ENCODE measurements at regions not wholly inside any gene's neighbourhood (a gene's known extent, or its start where the extent isn't known, plus 50 kb on each side); places are given as distances from the start of the nearest gene placed in this dataset.
A peak's percentile ranks its signal among the peaks of the same experiment; 100 is the strongest.
"Not testable (repeated sequence)": the region's sequence is repeated elsewhere in the genome, so short reads cannot be mapped to it uniquely, and the experiment has no call there.

DNA sequence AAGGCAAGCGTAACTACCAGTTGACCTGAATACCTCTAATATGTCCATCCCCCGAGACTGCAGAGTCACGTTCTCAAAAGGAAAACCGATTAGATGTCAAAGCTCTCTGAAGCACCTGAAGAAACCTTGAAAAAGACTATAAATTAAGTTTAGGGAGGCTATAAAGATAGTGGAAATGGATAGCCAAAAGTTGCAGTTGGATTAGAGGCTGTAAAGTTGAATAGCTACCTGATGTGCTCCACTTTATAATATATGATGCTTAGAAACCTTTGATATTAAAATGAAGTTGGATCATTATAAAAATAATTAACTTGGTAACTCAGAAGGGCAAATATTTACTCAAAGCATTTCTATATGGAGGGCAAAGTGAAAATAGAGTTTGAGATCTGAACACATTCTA, 506.6 kb upstream of the AGA start:
- no peak for DNase-seq (ENCODE audit: low read depth)

DNA sequence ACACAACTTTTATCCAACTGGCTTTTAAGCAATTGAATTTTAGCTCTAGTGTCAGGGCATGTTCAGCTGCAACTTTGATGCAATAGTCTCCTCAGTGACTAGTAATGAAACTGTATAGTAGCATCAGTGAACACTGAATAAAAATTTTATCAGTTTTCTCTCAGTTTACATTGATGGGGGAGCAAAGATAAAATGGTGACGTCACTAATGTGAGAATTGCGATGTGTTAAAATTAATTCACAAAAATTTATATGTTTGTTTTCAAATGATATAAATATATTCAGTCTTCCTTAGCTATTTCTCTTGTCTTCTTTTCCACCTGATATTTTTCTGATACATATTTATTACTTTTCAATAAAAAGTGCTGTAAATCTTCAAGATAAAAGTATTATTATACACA, 508.8 kb upstream of the AGA start:
- no peak for DNase-seq (ENCODE audit: low read depth)

DNA sequence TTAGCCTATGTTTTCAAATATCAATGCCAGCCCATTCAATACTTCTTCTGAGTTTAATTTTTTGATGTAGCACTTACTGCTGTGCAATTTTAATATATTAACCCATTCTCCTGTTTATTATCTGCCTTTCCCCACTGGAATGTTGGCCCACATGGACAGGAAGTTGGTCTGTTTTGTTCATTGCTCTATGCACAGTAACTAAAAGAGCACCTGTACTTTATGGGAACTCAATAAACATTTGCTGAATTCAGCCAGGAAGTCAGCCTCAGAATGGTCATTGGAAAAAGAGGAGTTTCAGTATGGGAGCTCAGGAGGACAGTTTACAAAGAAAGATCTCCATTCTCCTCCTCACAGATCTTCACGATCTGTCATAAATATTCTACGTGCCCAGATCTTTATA, 510.5 kb upstream of the AGA start:
- no peak for DNase-seq (ENCODE audit: low read depth)

DNA sequence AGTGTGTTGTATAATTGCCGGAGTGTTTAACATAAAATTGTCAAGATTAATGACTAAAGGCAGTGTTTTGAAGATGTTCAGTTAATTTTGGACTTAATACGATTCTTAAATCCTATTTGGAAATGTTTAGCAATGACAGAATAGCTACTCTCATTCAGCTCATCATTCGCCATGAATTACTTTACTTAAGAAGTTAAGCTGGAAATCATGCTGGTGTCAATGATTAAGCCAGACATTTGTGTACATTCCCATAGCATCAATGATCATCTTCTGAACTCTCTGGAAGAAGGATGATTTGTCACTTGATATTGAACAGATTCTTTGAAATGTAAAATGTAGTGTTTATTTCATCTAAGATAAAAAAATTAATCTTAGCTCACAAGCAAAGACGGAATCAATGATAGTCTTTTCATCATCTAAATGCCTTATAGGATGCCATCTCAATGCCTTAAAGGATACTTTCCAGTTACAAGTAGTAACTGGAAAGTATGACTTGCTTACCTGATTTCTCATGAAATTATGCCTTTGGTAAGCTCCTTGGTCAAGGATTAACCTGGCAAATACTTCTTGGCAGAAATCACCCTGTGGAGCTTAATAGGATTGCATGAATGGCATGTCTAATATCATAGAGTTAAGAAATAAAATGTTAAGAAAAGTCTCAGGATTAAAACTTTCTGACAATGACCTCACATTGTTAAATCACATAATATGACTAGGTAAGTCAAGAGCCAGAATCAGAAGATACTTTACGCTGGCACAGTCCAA, 515.5 kb upstream of the AGA start:
- DNase-seq (ENCODE audit: low read depth), result no peak

DNA sequence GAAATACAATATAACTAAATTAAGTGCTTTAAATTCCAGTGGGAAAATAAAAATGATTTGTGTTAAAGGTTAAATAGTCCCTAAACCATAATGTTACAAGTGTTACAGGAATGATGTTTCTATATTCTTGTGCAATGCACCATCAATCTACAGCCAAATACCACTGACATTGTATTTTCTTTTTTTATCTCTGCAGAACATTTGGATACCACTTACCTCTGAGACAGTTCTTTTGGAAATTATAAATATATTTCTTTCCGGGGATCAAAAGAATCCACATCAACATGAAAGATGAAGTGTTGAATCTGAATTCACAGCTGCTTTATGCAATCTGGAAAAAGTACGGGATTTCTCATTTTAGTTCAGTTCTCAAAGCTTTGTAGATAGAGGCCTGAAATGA, 518.3 kb upstream of the AGA start:
- DNase-seq (ENCODE audit: low read depth), result no peak

DNA sequence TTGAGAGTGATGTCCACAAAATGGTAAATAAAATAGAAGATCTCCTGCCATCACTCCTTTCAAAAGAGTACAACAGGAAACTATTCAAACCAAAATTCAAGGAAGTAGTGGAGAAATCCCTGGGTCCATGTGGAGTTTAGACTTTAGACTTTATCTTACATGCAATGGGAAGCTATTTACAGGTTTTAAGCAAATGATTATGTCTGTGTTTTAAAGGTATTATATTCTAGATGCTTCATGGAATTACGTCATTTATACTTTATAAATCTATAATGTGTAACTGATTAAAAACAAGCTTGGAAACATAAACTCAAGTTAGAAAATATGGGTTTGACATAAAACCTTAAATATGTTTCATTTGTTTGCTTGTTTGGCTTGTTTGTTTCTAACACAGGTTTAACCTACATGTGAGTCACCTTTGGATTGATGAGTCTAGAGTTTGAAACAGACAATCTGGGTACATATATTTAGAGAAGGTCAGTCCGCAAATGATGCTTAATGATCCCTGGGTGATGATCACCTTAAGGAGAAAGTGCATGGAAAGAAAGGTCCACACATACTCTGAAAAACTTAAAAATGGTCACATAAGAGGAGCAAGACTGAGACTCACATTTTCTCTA, 519.6 kb upstream of the AGA start:
- DNase-seq (ENCODE audit: low read depth), result no peak

DNA sequence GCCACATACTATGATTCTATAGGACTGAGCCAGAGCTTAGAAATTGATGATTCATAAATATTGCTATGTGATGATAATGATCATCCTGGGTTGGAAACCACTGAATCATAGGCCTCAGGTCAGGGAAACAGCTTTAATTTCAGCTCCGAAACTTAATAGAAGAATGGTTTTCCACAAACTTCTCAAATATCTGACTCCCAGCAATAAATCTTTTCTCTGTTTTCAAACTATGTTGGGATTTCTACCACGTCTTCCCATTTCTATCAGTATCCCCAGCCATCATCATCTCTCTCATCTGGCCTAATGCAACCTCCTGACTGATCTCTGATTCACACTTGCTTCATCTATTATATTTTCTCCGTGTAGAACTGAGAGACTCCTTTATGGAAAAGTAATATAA, 521.8 kb upstream of the AGA start:
- peak; percentile 31 for DNase-seq (ENCODE audit: low read depth)

DNA sequence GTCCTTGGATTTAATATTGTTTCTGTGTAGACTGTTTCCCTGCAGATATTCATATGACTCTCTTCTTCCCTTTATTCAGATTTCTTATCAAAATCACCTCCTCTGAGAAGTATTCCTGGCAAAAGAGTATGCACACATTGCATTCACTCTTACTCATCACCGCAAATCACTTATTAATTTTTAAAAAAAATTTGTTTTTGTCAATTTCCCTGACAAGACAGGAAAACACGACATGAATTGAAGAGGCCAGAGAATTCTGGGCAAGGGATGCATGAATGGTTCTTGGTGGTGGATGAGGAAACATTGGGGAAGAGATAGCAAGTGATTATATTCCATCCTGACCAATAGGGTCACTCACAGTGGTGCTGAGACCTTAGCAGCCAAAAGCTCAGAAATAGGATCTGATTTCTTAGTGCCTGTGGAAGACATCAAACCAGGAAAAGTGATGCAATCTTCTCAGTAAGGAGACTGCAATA, 522.5 kb upstream of the AGA start:
- DNase-seq (ENCODE audit: low read depth), result peak; percentile 11

DNA sequence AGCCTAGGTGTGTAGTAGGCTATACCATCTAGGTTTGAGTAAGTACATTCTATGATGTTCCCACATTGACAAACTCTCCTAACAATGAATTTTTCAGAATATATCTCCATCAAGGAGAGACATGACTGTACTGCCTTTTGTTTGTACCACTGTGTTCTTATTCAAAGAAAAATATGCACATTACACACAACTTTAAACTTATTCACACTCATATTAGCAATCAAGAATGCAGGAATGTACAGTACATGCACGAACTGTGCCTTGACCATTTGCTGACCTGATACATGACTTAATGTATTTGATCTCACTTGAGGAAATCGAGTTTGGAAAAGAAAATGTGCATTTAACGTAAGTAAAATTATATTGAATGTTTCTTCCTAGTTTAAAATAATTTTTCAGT, 525.1 kb upstream of the AGA start:
- no peak for DNase-seq (ENCODE audit: low read depth)

DNA sequence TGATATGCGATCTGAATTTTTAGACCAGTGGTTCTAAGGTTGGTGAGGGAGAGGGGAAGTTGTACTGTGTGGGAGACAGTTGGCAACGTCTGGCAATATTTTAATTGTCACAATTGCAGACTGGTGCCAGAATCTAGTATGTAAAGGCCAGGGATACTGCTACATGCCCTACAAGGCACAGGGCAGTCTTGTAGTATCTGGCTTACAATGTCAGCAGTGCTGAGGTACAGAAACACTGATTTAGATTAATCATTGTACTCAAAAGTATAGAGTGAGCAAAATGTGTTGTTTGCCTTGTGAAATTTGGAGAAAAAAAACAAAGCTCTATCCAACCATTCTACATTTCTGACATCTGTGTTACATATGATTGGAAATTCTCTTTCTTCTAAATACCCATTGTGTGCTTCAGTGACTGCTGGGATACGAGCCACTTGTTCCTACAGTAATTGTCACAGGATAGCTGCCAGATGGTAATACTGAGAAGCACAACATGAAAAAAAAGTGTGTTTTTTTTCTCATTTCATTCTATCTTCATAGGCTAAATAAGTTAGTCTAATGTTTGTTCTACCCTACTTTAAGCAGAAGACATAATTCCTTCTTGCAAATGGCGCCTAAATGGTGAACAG, 526.7 kb upstream of the AGA start:
- no peak for DNase-seq (ENCODE audit: low read depth)

DNA sequence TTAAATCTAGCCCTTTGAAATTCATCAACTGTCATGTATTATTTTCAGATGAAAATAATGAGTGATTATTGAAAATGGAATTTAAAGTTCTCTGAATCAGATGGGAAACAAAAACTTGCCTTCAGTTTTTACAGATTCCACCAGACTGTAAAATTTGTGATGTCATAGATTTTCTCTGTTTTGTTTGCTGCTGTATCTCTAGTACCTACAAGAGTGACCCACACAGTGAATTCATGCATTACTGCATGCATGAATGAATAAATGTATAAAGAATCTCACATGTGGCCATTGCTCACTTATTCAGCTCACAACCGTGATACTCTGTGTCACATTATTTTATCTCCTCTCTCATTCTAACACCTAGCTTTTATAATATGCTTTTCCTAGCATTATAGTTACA, 532.2 kb upstream of the AGA start:
- no peak for DNase-seq (ENCODE audit: low read depth)

DNA sequence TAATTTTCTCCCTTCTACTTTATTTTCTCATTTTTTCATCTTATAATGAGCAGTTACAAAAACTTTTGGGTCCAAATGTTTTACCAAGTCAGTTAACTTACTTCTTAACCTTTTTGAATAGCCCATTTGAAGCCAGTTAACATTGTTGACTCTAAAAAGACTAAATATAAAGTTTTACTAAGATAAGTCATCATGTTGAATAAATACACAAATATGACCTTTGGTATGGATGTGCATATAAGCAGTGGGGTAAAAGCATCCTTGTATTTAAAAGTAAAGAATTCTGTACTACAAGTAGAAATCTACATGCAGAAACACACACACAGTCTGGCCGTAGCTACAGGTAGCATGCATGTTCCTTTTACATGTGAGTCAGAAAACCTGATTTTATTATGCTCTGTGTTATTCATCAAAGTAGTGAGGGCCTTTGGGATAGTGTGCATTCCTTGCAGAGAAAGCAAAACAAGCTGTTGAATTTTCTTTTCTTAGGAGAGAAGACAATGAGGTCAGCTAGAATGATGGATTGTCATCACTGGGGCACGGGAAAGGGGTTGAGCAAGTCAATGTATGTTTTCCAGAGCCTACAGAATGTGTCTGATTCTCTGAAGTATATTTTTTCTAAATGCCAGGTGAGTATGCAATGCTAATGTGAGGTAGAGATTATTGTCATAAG, 533.2 kb upstream of the AGA start:
- no peak for DNase-seq (ENCODE audit: low read depth)

DNA sequence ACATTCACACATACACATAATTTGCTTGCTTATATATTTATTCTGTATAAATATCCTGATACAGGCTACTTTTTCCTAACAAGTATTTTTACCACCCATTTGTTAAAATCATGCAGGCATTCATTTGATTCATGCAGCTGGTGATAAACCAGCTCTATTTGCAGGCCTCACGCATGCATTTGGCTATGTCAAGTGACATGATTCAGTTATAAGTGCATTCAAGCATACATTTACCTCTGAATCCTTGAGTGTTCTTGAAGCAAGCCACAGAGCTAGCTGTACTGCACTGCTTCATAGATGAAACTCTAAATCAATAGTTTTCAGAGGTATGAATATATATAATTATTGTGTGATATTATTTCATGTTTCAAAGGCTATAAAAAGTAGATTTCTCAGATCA, 544.0 kb upstream of the AGA start:
- no peak for DNase-seq (ENCODE audit: low read depth)

DNA sequence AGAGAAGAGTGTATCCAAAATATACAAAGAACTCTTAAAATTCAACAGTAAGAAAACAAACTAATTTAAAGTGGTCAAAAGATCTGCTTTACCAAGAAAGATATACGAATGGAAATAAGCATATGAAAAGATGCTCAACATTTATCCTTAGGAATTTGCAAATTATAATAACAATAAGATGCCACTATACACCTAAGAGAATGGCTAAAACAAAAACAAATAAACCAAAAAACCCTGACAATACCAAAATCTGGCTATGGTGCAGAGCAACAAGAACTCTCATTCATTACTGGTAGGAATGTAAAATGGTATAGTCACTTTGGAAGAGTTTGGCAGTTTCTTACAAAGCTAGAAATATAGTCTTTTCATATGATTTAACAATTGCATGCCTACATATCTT, 545.7 kb upstream of the AGA start:
- no peak for DNase-seq (ENCODE audit: low read depth)

DNA sequence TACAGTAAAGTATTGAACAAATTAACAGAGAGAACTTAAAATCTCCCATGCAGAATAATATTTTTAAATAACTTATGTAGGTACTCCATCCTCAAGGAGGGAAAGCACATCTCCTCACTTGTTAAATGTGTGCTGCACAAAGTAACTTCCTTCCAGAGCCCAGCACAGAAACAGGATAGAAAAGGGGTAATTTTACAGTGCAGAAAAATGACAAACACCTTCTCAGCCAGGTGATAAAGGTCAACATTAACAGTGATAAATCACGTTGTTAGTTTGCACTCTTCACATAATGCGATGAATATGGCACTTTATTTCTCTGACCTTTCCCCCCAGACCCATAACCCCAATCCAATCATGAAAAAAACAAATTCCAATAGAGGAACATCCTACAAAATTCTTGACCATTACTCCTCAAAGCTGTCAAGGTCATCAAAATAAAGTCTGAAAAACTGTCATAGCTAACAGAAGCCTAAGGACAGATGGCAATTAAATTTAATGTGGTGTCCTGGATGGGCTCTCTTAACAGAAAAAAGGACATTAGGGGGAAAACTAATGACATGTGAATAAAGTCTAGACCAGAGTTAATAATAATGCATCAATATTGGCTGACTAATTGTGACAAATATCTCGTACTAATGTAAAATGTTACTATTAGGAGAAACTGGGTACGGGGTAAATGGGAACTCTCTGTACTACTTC, 547.4 kb upstream of the AGA start:
- DNase-seq (ENCODE audit: low read depth), result no peak

DNA sequence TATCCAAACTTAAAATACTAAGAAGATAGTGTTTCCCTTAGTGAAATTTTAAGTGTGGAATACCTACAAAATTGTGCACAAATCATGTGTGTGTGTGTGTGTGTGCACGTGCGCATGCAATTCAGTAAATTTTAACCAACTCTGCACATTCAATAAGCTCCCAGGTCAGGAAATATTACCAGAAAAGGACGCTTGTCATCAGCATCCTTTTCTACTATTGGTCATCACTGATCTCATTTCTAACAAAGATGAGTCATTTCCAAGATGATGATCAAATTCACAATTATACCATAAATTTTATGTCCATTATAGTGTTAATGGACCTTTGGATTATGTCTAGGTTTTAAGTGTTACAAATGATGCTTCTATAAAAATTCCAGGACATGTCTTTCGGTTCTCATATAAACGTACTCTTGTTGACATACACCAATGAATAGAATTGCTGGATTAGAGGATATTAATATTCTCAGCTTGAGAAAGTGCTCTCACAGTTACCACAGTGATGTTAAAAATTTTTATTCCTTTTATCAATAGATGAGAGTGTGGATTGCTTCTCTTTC, 560.9 kb upstream of the AGA start:
- DNase-seq (ENCODE audit: low read depth), result no peak

DNA sequence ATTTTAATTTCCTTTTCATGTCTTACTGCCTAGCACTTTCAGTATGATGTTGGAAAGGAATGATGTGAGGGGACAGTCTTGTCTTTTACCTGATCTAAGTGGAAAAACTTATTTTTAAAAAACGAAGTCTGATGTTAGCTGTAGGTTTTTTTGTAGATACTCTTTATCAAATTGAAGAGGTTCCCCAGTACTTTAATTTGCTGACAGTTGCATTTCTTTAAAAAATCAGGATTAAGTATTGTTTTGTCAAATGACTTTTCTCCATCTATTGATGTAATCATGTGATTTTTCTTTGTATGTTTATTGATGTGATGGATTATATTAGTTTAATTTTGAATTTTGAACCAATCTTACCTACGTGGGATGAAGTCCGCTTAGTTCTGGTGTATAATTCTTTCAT, 568.4 kb upstream of the AGA start:
- no peak for DNase-seq (ENCODE audit: low read depth)

DNA sequence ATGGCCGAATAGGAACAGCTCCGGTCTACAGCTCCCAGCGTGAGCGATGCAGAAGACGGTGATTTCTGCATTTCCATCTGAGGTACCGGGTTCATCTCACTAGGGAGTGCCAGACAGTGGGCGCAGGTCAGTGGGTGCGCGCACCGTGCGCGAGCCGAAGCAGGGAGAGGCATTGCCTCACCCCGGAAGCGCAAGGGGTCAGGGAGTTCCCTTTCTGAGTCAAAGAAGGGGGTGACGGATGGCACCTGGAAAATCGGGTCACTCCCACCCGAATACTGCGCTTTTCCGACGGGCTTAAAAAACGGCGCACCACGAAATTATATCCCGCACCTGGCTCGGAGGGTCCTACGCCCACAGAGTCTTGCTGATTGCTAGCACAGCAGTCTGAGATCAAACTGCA, 572.8 kb upstream of the AGA start:
- not testable (repeated sequence) for DNase-seq (ENCODE audit: low read depth)

DNA sequence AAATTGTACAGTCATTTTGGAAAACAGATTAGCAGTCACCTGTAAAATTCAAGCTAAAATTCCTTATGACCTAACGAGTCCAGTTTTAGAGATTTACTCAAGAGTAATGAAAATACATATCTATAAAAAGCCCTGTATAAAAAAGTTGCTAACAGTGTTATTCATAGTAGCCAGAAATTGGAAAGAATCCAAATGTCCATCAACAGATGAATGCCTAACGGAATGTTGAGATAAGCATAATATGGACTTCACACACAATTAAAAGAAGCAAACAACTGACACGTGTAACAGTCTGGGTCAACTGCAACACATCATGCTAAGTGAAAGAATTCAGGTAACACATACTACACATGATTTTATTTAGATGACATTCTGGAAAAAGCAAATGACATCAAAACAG, 584.8 kb upstream of the AGA start:
- no peak for DNase-seq (ENCODE audit: low read depth)

DNA sequence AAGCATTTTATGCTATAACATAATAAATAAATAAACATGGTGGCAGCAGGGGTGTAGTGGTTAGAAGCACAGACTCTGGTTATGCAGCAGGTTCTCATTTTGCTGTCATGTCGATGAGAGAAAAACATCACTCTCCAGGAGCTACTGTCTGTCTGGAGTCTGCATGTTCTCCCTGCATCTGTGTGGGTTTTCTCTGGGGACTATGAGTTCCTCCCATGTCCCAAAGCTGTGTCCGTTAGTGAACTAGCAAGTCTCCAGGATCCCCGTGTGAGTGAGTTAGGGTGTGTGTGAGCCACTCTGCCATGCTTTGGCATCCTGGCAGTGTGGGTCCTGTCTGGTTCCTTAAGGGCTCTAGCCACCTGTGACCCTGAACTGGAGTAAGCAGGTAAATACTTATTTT, 585.6 kb upstream of the AGA start:
- DNase-seq (ENCODE audit: low read depth), result no peak

DNA sequence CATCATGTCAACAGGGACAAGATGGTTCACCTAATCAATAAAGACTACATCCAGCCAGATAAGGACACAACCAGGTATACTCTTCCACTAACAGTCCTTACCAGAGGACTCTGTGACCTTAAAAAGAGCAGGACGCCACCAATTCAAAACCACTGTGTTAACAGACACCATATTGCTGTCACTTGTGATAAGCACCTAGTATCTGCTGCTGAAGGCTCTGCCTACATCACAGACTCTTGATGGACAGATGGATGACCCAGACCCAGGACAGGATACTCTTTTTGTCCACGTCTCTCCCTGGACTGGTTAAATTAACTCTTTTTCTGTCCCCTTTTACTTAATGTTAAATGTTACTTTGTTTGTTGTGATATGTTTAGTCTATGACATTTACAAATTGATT, 586.2 kb upstream of the AGA start:
- no peak for DNase-seq (ENCODE audit: low read depth)
